OCI-LY1 (cell line): ENCODE measurements at regions not wholly inside any gene's neighbourhood (a gene's known extent, or its start where the extent isn't known, plus 50 kb on each side); places are given as distances from the start of the nearest gene placed in this dataset.

Experiments used
- CTCF ChIP-seq: fragments of 200-600 bp; sonication (generic), shearing (Covaris generic); IDR thresholded peaks from 2 replicates; pipeline ENCODE4 v1.5.1; 2017; ENCODE audit warnings: mild to moderate bottlenecking, antibody characterized with exemption, low read length, moderate library complexity, mixed read lengths
- EZH2 ChIP-seq: fragments of 200-600 bp; sonication (generic), shearing (Covaris generic); IDR thresholded peaks from 2 replicates; pipeline ENCODE4 v1.8.0; 2017; ENCODE audit warnings: borderline replicate concordance, mixed run types, mild to moderate bottlenecking, antibody characterized with exemption, low read length, moderate library complexity, mixed read lengths

GRCh38 chr16:58792188-58792587 is 58.1 kb upstream of the GOT2 start:
- no peak for TF ChIP-seq CTCF
- TF ChIP-seq EZH2, result no peak
